ENCODE measurements at regions not wholly inside any gene's neighbourhood (a gene's known extent, or its start where the extent isn't known, plus 50 kb on each side); places are given as distances from the start of the nearest gene placed in this dataset.

- no peaks in the 10 kb centered on the region for H3K36me3 ChIP-seq (ENCODE audit: low read length)
- no peaks in the 10 kb centered on the region for H3K9me3 ChIP-seq (ENCODE audit: insufficient read depth, low read length)
- H3F3A ChIP-seq (ENCODE audit: insufficient read depth) = no peaks in the 10 kb centered on the region
- H3K9me2 ChIP-seq (replicated peaks; ENCODE audit: insufficient read depth, low read length) = no peaks in the 10 kb centered on the region
- no peak overlapping the region for H3K9ac ChIP-seq (ENCODE audit: low read length)
- H2AFZ ChIP-seq (ENCODE audit: low read depth, low read length, severe bottlenecking) = no peak overlapping the region
- no peaks in the 10 kb centered on the region for H3K79me2 ChIP-seq (ENCODE audit: insufficient read depth, low read length)
- no peaks in the 10 kb centered on the region for H4K20me1 ChIP-seq (ENCODE audit: low read depth, low read length)
- no peaks in the 10 kb centered on the region for H3K27me3 ChIP-seq (ENCODE audit: low read length)
- H3K27ac ChIP-seq (ENCODE audit: low read depth, low read length) = no peak overlapping the region
- H3K4me3 ChIP-seq (ENCODE audit: insufficient read depth, low read length, poor library complexity, severe bottlenecking) = no peak overlapping the region
- H3K4me2 ChIP-seq (ENCODE audit: low read depth, low read length, poor library complexity, severe bottlenecking) = no peak overlapping the region
- TF ChIP-seq EZH2phosphoT487 (conservative IDR thresholded peaks at IDR 0.05; ENCODE audit: low read length) = no peak
- TF ChIP-seq, protein P1, sequence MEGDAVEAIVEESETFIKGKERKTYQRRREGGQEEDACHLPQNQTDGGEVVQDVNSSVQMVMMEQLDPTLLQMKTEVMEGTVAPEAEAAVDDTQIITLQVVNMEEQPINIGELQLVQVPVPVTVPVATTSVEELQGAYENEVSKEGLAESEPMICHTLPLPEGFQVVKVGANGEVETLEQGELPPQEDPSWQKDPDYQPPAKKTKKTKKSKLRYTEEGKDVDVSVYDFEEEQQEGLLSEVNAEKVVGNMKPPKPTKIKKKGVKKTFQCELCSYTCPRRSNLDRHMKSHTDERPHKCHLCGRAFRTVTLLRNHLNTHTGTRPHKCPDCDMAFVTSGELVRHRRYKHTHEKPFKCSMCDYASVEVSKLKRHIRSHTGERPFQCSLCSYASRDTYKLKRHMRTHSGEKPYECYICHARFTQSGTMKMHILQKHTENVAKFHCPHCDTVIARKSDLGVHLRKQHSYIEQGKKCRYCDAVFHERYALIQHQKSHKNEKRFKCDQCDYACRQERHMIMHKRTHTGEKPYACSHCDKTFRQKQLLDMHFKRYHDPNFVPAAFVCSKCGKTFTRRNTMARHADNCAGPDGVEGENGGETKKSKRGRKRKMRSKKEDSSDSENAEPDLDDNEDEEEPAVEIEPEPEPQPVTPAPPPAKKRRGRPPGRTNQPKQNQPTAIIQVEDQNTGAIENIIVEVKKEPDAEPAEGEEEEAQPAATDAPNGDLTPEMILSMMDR (IDR thresholded peaks at IDR 0.05; ENCODE audit: insufficient read depth, low read length, poor library complexity, severe bottlenecking) = no peak
Measured at GRCh38 chr1:79396901-79397300, 390.4 kb upstream of the ADGRL4 start.

DNA sequence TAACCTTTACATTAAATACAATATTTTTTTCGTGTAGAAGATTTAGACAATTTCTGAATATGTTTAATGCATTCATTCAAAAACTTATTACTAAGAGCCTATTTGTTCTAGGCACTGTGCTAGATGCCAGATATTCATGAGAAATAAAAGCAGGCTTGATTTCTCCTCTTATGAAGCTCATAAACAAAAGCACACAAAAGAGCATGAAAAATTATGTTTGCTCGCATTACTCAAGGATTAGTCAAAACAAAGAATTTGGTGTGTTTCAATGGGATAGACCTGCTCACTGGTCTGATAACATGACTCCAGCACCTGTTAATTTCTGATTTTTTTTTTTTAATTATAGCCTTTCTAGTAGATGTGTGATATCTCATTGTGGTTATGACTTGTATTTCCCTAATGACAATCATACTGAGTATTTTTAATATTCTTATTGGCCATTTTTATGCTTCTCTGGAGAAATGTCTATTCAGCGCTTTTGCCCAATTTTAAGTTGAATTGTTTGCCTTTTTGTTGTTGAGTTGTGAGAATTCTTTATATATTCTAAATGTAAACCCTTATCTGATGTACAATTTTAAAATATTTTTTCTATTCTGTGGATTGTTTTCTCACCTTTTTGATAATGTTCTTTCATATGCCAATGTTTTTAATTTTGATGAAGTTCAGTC lies 382.3 kb upstream of the ADGRL4 start:
- Histone ChIP-seq H3K9me3 (ENCODE audit: insufficient read depth, low read length) (no peaks in the 10 kb centered on the region), H3K36me3 (ENCODE audit: low read length) (no peaks in the 10 kb centered on the region), H3F3A (ENCODE audit: insufficient read depth) (no peaks in the 10 kb centered on the region), H3K27me3 (ENCODE audit: low read length) (no peaks in the 10 kb centered on the region), H3K27ac (ENCODE audit: low read depth, low read length) (no peak overlapping the region), H3K79me2 (ENCODE audit: insufficient read depth, low read length) (no peaks in the 10 kb centered on the region), H4K20me1 (ENCODE audit: low read depth, low read length) (no peaks in the 10 kb centered on the region), H3K9me2 (replicated peaks; ENCODE audit: insufficient read depth, low read length) (no peaks in the 10 kb centered on the region), H3K4me3 (ENCODE audit: insufficient read depth, low read length, poor library complexity, severe bottlenecking) (no peak overlapping the region), H2AFZ (ENCODE audit: low read depth, low read length, severe bottlenecking) (no peak overlapping the region), H3K9ac (ENCODE audit: low read length) (no peak overlapping the region), H3K4me2 (ENCODE audit: low read depth, low read length, poor library complexity, severe bottlenecking) (no peak overlapping the region)
- TF ChIP-seq, protein P1 (IDR thresholded peaks at IDR 0.05; ENCODE audit: insufficient read depth, low read length, poor library complexity, severe bottlenecking) = no peak
- TF ChIP-seq EZH2phosphoT487 (conservative IDR thresholded peaks at IDR 0.05; ENCODE audit: low read length) = no peak

- Histone ChIP-seq H3K27me3 (ENCODE audit: low read length) (no peaks in the 10 kb centered on the region), H3K79me2 (ENCODE audit: insufficient read depth, low read length) (no peaks in the 10 kb centered on the region), H3K27ac (ENCODE audit: low read depth, low read length) (no peak overlapping the region), H3K4me3 (ENCODE audit: insufficient read depth, low read length, poor library complexity, severe bottlenecking) (no peak overlapping the region), H3K9me2 (replicated peaks; ENCODE audit: insufficient read depth, low read length) (no peaks in the 10 kb centered on the region), H3K9me3 (ENCODE audit: insufficient read depth, low read length) (no peaks in the 10 kb centered on the region), H3K4me2 (ENCODE audit: low read depth, low read length, poor library complexity, severe bottlenecking) (no peak overlapping the region), H2AFZ (ENCODE audit: low read depth, low read length, severe bottlenecking) (no peak overlapping the region), H3F3A (ENCODE audit: insufficient read depth) (no peaks in the 10 kb centered on the region), H3K36me3 (ENCODE audit: low read length) (no peaks in the 10 kb centered on the region), H4K20me1 (ENCODE audit: low read depth, low read length) (no peaks in the 10 kb centered on the region), H3K9ac (ENCODE audit: low read length) (no peak overlapping the region)
- no peak for TF ChIP-seq EZH2phosphoT487 (conservative IDR thresholded peaks at IDR 0.05; ENCODE audit: low read length)
- TF ChIP-seq, protein P1 (IDR thresholded peaks at IDR 0.05; ENCODE audit: insufficient read depth, low read length, poor library complexity, severe bottlenecking) = no peak
Measured at GRCh38 chr1:79386730-79387129, 380.2 kb upstream of the ADGRL4 start.

Measured in SU-DHL-6 (cell line).